SU-DHL-6 (cell line): ENCODE measurements at regions not wholly inside any gene's neighbourhood (a gene's known extent, or its start where the extent isn't known, plus 50 kb on each side); places are given as distances from the start of the nearest gene placed in this dataset.
"Not testable (repeated sequence)": the region's sequence is repeated elsewhere in the genome, so short reads cannot be mapped to it uniquely, and the experiment has no call there.

Experiments
- H2AFZ ChIP-seq: fragments of 200-600 bp; sonication (generic); 2 replicates; pipeline ENCODE4 v1.6.1; 2014; ENCODE audit warnings: low read depth, mild to moderate bottlenecking, moderate library complexity, mixed read lengths, antibody characterized with exemption, low read length; ENCODE audit not compliant: severe bottlenecking
- H3F3A ChIP-seq: fragments of 200-600 bp; shearing (Covaris generic); 2 replicates; pipeline ENCODE4 v1.6.0; 2016; ENCODE audit warnings: antibody characterized with exemption, mild to moderate bottlenecking; ENCODE audit not compliant: insufficient read depth
- H3K27ac ChIP-seq: fragments of 200-600 bp; sonication (generic); 2 replicates; pipeline ENCODE4 v1.5.1; 2016; ENCODE audit warnings: low read depth, mild to moderate bottlenecking, low read length, moderate library complexity, mixed read lengths
- H3K27me3 ChIP-seq: fragments of 200-600 bp; sonication (generic), shearing (Covaris generic); 2 replicates; pipeline ENCODE4 v1.6.0; 2014; ENCODE audit warnings: mild to moderate bottlenecking, low read length
- H3K36me3 ChIP-seq: fragments of 200-600 bp; sonication (generic); 2 replicates; pipeline ENCODE4 v1.6.1; 2014; ENCODE audit warnings: mild to moderate bottlenecking, low read length, mixed read lengths
- H3K4me2 ChIP-seq: fragments of 300-600, 200-600 bp; shearing (Covaris generic), sonication (generic); 2 replicates; pipeline ENCODE4 v1.6.0; 2014; ENCODE audit warnings: low read length, low read depth, mild to moderate bottlenecking; ENCODE audit not compliant: poor library complexity, severe bottlenecking
- H3K4me3 ChIP-seq: fragments of 200-600 bp; sonication (generic); 2 replicates; pipeline ENCODE4 v1.5.1; 2014; ENCODE audit warnings: antibody characterized with exemption, low read length, mild to moderate bottlenecking, mixed read lengths; ENCODE audit not compliant: insufficient read depth, poor library complexity, severe bottlenecking
- H3K79me2 ChIP-seq: fragments of 200-600 bp; sonication (generic); 2 replicates; pipeline ENCODE4 v1.6.1; 2014; ENCODE audit warnings: mild to moderate bottlenecking, low read length, moderate library complexity; ENCODE audit not compliant: insufficient read depth
- H3K9ac ChIP-seq: fragments of 200-600 bp; sonication (generic); 2 replicates; pipeline ENCODE4 v1.7.0; 2014; ENCODE audit warnings: mild to moderate bottlenecking, low read length
- H3K9me2 ChIP-seq: fragments of 200-600 bp; sonication (generic); replicated peaks from 2 replicates; pipeline ENCODE4 v1.6.1; 2014; ENCODE audit warnings: low read length; ENCODE audit not compliant: insufficient read depth
- H3K9me3 ChIP-seq: fragments of 200-600 bp; sonication (generic); 2 replicates; pipeline ENCODE4 v1.6.1; 2014; ENCODE audit warnings: low read length, mixed read lengths; ENCODE audit not compliant: insufficient read depth
- H4K20me1 ChIP-seq: fragments of 200-600 bp; sonication (generic); 2 replicates; pipeline ENCODE4 v1.6.1; 2014; ENCODE audit warnings: low read depth, mild to moderate bottlenecking, antibody characterized with exemption, low read length, moderate library complexity, mixed read lengths
- CTCF ChIP-seq: fragments of 200-600 bp; sonication (generic); IDR thresholded peaks from one replicate; pipeline ENCODE4 v1.5.1; 2017; ENCODE audit warnings: antibody characterized with exemption, mild to moderate bottlenecking, low read length, moderate library complexity; ENCODE audit not compliant: insufficient read depth, poor library complexity, severe bottlenecking
- EZH2phosphoT487 ChIP-seq: fragments of 200-600 bp; sonication (generic), shearing (Covaris generic); conservative IDR thresholded peaks from 2 replicates; pipeline ENCODE4 v1.6.1; 2018; ENCODE audit warnings: mild to moderate bottlenecking, antibody characterized with exemption, low read length, moderate library complexity, mixed read lengths

DNA sequence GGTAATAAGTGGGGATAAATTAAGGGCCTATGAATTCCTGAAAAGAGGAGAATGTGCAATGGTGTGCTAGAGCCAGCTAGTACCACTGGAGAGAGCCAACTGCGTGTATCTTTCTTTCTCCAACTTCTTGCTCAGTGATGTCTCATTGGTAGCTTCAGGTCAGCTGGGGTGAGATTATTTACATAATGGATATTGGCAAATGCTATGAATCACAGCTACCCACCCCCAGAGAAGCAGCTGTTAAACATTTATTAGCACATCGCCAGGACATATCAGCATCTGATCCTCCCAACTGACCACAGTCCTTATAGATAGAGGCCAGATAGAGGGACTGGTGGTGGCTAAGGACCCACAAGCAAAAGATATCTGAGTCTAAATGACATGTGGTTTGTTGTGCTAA lies 421.3 kb downstream of the ACTL7B start:
- Histone ChIP-seq H3K4me2 (no peak overlapping the region), H2AFZ (no peak overlapping the region), H3K4me3 (no peak overlapping the region), H3K36me3 (no peaks in the 10 kb centered on the region), H3K79me2 (no peaks in the 10 kb centered on the region), H3K9me3 (no peaks in the 10 kb centered on the region; the same call in 1 of the 2 replicates), H3K27me3 (no peaks in the 10 kb centered on the region), H3K9ac (no peak overlapping the region), H4K20me1 (no peaks in the 10 kb centered on the region), H3F3A (no peaks in the 10 kb centered on the region), H3K27ac (no peak overlapping the region), H3K9me2 (no peaks in the 10 kb centered on the region)
- TF ChIP-seq CTCF (no peak), EZH2phosphoT487 (no peak)

DNA sequence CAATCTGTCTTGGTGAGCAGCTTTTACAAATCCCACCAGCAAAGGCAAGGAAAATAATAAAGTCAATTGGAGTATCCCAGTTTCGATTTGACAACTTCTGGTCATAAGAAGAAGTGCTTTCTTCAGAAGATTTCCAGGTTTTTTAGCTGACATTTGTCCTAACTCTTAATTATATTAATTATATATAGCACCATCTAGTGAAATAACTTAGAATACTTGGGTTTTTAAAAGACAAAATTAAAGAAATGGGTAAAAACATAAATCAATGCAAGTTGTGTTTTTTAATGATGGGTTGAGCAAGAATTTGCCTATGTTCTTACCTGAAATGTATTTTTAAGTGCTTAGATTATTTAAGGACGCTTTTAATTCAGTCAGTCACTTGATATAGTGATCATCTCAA lies 421.8 kb downstream of the ACTL7B start:
- TF ChIP-seq CTCF (no peak), EZH2phosphoT487 (no peak)

DNA sequence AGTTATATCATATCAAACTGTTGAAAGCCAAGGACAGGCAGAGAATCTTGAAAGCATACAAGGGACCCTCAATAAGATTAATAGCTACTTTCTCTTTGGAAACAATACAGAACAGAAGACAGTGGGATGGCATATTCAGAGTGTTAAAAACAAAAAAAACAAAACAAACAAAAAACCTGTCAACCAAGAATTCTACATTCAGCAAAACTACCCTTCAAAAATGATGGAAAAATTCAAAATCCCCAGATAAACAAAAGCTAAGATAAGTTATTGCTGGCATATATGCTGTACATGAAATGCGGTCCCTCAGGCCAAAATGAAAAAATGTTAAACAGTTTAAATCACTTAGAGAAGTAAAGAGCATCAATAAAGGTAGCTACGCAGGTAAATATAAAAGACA lies 425.1 kb downstream of the ACTL7B start:
- Histone ChIP-seq H3K9ac (no peak overlapping the region), H3K27ac (no peak overlapping the region), H3K79me2 (no peaks in the 10 kb centered on the region), H3K9me3 (no peaks in the 10 kb centered on the region; the same call in 1 of the 2 replicates), H3K4me2 (no peak overlapping the region), H3F3A (no peaks in the 10 kb centered on the region), H2AFZ (no peak overlapping the region), H3K36me3 (no peaks in the 10 kb centered on the region), H3K27me3 (no peaks in the 10 kb centered on the region), H3K9me2 (no peaks in the 10 kb centered on the region), H3K4me3 (no peak overlapping the region), H4K20me1 (no peaks in the 10 kb centered on the region)
- no peak for TF ChIP-seq EZH2phosphoT487
- no peak for TF ChIP-seq CTCF

More for the DNA sequence above, 421.8 kb downstream of the ACTL7B start:
- Histone ChIP-seq H3F3A (no peaks in the 10 kb centered on the region), H3K4me3 (no peak overlapping the region), H3K27ac (no peak overlapping the region), H3K4me2 (no peak overlapping the region), H3K9ac (no peak overlapping the region), H3K36me3 (no peaks in the 10 kb centered on the region), H3K9me2 (no peaks in the 10 kb centered on the region), H3K27me3 (no peaks in the 10 kb centered on the region), H3K9me3 (no peaks in the 10 kb centered on the region; the same call in 1 of the 2 replicates), H4K20me1 (no peaks in the 10 kb centered on the region), H3K79me2 (no peaks in the 10 kb centered on the region), H2AFZ (no peak overlapping the region)

- Histone ChIP-seq H3K36me3 (no peaks in the 10 kb centered on the region), H3K4me2 (no peak overlapping the region), H3F3A (no peaks in the 10 kb centered on the region), H3K9me3 (no peaks in the 10 kb centered on the region; the same call in 1 of the 2 replicates), H4K20me1 (no peaks in the 10 kb centered on the region), H3K9me2 (no peaks in the 10 kb centered on the region), H3K4me3 (no peak overlapping the region), H3K9ac (no peak overlapping the region), H3K27me3 (no peaks in the 10 kb centered on the region), H3K27ac (no peak overlapping the region), H2AFZ (no peak overlapping the region), H3K79me2 (no peaks in the 10 kb centered on the region)
- TF ChIP-seq CTCF (no peak), EZH2phosphoT487 (no peak)
Observed at GRCh38 chr9:108427751-108428150, 428.0 kb downstream of the ACTL7B start.

GRCh38 chr9:108426421-108426940 lies 429.3 kb downstream of the ACTL7B start:
- H3K36me3 ChIP-seq, H2AFZ ChIP-seq, H3K79me2 ChIP-seq, H3K4me2 ChIP-seq, H3K27me3 ChIP-seq, H3K9me2 ChIP-seq, H3F3A ChIP-seq, H3K4me3 ChIP-seq, H3K9me3 ChIP-seq, H3K27ac ChIP-seq, H3K9ac ChIP-seq, H4K20me1 ChIP-seq: not testable (repeated sequence)
